GM12878 (cell line): ENCODE measurements at regions not wholly inside any gene's neighbourhood (a gene's known extent, or its start where the extent isn't known, plus 50 kb on each side); places are given as distances from the start of the nearest gene placed in this dataset.

Source experiments
- BRCA1 ChIP-seq: IDR thresholded peaks from 2 replicates; pipeline ENCODE4 v1.6.1; 2011; ENCODE audit warnings: low read depth, low read length, improper control_type of control experiment
- CTCF ChIP-seq, 3 experiments: IDR thresholded peaks in 2 of 3; conservative IDR thresholded peaks in 1 of 3; 2 replicates each; pipeline ENCODE4 v1.5.1; 2011; ENCODE audit warnings: low read depth in 3 of 3, low read length in 3 of 3, mild to moderate bottlenecking in 3 of 3, control low read depth in 2 of 3, moderate library complexity in 2 of 3, inconsistent platforms in 1 of 3, mixed read lengths in 1 of 3; ENCODE audit not compliant: control insufficient read depth in 2 of 3, insufficient read depth in 1 of 3; ENCODE audit errors: extremely low read depth in 1 of 3
- E2F4 ChIP-seq: IDR thresholded peaks from 2 replicates; pipeline ENCODE4 v1.6.1; 2012; ENCODE audit warnings: low read depth, low read length, improper control_type of control experiment
- EP300 ChIP-seq, 2 experiments: fragments of 150-350 bp in 1 of 2; IDR thresholded peaks; 2 replicates each; pipeline ENCODE4 v1.6.1; 2011 to 2012; ENCODE audit warnings: low read depth in 2 of 2, low read length in 2 of 2, borderline replicate concordance in 1 of 2, improper control_type of control experiment in 1 of 2, inconsistent platforms in 1 of 2; ENCODE audit not compliant: control insufficient read depth in 1 of 2
- NR2C2 ChIP-seq: IDR thresholded peaks from 2 replicates; pipeline ENCODE4 v1.6.1; 2011; ENCODE audit warnings: borderline replicate concordance, low read depth; ENCODE audit not compliant: control insufficient read depth, insufficient read length
- ZNF207 ChIP-seq: fragments of 450-650 bp; IDR thresholded peaks from 2 replicates; pipeline ENCODE4 v1.6.1; 2014; ENCODE audit warnings: antibody characterized with exemption, mild to moderate bottlenecking, borderline replicate concordance
- ZNF384 ChIP-seq: IDR thresholded peaks from 2 replicates; pipeline ENCODE4 v1.6.1; 2012; ENCODE audit warnings: low read depth, mild to moderate bottlenecking, low read length, improper control_type of control experiment, borderline replicate concordance
- TF ChIP-seq, protein P1 (sequence below): fragments of 450-650 bp; IDR thresholded peaks from 2 replicates; pipeline ENCODE4 v1.6.1; 2017; ENCODE audit warnings: mild to moderate bottlenecking

DNA sequence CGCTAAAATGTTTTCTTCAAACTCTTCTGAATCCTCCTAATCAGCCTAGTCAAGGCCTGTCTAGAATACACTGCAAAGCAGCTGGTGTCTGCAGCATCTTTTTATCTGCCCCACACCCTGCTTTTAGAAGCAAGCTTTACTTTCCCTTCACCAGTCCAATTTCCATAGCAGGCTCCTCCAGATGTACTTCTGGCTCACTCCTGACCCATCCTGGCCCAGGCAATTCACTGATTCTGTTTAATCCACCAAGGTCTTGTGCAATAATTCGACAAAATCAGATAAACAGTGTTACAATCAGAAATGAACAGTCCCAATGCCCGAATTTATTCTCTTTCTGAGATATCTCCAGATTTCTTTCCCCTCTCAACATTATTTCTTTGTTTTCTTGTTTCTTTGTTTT, 415.2 kb upstream of the SGCG start:
- TF ChIP-seq CTCF (IDR thresholded peaks at IDR 0.05 in 2 of 3, conservative IDR thresholded peaks at IDR 0.05 in 1 of 3; ENCODE audit: control insufficient read depth in 2 of 3, extremely low read depth in 1 of 3, insufficient read depth in 1 of 3, low read depth in 3 of 3, low read length in 3 of 3) (no peak), ZNF384 (no peak), EP300 (IDR thresholded peaks at IDR 0.05; ENCODE audit: borderline replicate concordance in 1 of 2, control insufficient read depth in 1 of 2, low read depth in 2 of 2, low read length in 2 of 2) (no peak), NR2C2 (no peak), E2F4 (no peak), BRCA1 (no peak), ZNF207 (no peak)
- TF ChIP-seq, protein P1, sequence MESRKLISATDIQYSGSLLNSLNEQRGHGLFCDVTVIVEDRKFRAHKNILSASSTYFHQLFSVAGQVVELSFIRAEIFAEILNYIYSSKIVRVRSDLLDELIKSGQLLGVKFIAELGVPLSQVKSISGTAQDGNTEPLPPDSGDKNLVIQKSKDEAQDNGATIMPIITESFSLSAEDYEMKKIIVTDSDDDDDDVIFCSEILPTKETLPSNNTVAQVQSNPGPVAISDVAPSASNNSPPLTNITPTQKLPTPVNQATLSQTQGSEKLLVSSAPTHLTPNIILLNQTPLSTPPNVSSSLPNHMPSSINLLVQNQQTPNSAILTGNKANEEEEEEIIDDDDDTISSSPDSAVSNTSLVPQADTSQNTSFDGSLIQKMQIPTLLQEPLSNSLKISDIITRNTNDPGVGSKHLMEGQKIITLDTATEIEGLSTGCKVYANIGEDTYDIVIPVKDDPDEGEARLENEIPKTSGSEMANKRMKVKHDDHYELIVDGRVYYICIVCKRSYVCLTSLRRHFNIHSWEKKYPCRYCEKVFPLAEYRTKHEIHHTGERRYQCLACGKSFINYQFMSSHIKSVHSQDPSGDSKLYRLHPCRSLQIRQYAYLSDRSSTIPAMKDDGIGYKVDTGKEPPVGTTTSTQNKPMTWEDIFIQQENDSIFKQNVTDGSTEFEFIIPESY, result no peak
